ENCODE measurements at regions not wholly inside any gene's neighbourhood (a gene's known extent, or its start where the extent isn't known, plus 50 kb on each side); places are given as distances from the start of the nearest gene placed in this dataset.

DNA sequence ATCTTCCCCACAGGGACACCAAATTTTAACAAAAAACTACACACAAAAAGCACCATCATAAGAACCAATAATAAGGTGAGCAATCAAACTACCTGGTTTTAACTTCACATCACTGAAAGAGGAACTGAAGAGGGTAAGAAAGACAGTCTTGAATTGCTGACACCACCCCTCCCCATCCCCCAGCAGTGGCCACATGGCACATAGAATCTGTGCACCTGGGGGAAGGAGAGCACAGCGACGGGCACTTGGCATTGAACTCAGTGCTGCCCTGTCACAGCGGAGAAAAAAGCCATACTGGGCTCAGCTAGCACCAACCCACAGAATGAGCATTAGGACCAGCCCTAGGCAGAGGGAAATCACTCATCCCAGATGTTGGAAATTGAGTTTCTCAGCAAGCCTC lies 640.0 kb upstream of the ADGRL2 start:
- Histone ChIP-seq H3K27me3 (no peaks in the 10 kb centered on the region), H3K27ac (no peak overlapping the region), H3K4me3 (no peak overlapping the region), H3K4me1 (no peaks in the 10 kb centered on the region), H3K36me3 (no peaks in the 10 kb centered on the region), H3K9me3 (no peaks in the 10 kb centered on the region)
- in situ Hi-C loops (cut with MboI; ENCODE audit: low sequenced_read_pairs in 4 of 4) (no loop called here), intact Hi-C loops (cut with DNase I; ENCODE audit: low total_unique reads) (no loop called here)
- TF ChIP-seq, protein P1, sequence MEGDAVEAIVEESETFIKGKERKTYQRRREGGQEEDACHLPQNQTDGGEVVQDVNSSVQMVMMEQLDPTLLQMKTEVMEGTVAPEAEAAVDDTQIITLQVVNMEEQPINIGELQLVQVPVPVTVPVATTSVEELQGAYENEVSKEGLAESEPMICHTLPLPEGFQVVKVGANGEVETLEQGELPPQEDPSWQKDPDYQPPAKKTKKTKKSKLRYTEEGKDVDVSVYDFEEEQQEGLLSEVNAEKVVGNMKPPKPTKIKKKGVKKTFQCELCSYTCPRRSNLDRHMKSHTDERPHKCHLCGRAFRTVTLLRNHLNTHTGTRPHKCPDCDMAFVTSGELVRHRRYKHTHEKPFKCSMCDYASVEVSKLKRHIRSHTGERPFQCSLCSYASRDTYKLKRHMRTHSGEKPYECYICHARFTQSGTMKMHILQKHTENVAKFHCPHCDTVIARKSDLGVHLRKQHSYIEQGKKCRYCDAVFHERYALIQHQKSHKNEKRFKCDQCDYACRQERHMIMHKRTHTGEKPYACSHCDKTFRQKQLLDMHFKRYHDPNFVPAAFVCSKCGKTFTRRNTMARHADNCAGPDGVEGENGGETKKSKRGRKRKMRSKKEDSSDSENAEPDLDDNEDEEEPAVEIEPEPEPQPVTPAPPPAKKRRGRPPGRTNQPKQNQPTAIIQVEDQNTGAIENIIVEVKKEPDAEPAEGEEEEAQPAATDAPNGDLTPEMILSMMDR (IDR thresholded peaks at IDR 0.05 in 4 of 5, conservative IDR thresholded peaks at IDR 0.05 in 1 of 5) = no peak
- TF ChIP-seq POLR2A (IDR thresholded peaks at IDR 0.05) = no peak
- DNase-seq (no peak), ATAC-seq (no peak)

- in situ Hi-C loops (cut with MboI; ENCODE audit: low sequenced_read_pairs in 4 of 4) = no loop called here
- H3K4me3 ChIP-seq = no peak overlapping the region
- no peaks in the 10 kb centered on the region for H3K36me3 ChIP-seq
- TF ChIP-seq, protein P1 (IDR thresholded peaks at IDR 0.05 in 4 of 5, conservative IDR thresholded peaks at IDR 0.05 in 1 of 5) = no peak
- TF ChIP-seq POLR2A (IDR thresholded peaks at IDR 0.05) = no peak
- H3K27me3 ChIP-seq = no peaks in the 10 kb centered on the region
- no peak overlapping the region for H3K27ac ChIP-seq
- no peaks in the 10 kb centered on the region for H3K4me1 ChIP-seq
- no peak for ATAC-seq
- intact Hi-C loops (cut with DNase I; ENCODE audit: low total_unique reads) = no loop called here
- H3K9me3 ChIP-seq = no peaks in the 10 kb centered on the region
- DNase-seq = no peak
Observed at GRCh38 chr1:81158592-81158991, 642.1 kb upstream of the ADGRL2 start.

- intact Hi-C loops (cut with DNase I; ENCODE audit: low total_unique reads) = no loop called here
- Histone ChIP-seq H3K36me3 (no peaks in the 10 kb centered on the region), H3K9me3 (no peaks in the 10 kb centered on the region), H3K27ac (no peak overlapping the region), H3K4me3 (no peak overlapping the region), H3K4me1 (no peaks in the 10 kb centered on the region), H3K27me3 (no peaks in the 10 kb centered on the region)
- in situ Hi-C loops (cut with MboI; ENCODE audit: low sequenced_read_pairs in 4 of 4) = no loop called here
- no peak for DNase-seq
- no peak for TF ChIP-seq POLR2A (IDR thresholded peaks at IDR 0.05)
- TF ChIP-seq, protein P1 (IDR thresholded peaks at IDR 0.05 in 4 of 5, conservative IDR thresholded peaks at IDR 0.05 in 1 of 5) = no peak
- no peak for ATAC-seq
Observed at GRCh38 chr1:81157686-81158085, 643.0 kb upstream of the ADGRL2 start.

- no peaks in the 10 kb centered on the region for H3K4me1 ChIP-seq
- in situ Hi-C loops (cut with MboI; ENCODE audit: low sequenced_read_pairs in 4 of 4) (no loop called here), intact Hi-C loops (cut with DNase I; ENCODE audit: low total_unique reads) (no loop called here)
- TF ChIP-seq, protein P1 (IDR thresholded peaks at IDR 0.05 in 4 of 5, conservative IDR thresholded peaks at IDR 0.05 in 1 of 5) = no peak
- no peak for TF ChIP-seq POLR2A (IDR thresholded peaks at IDR 0.05)
- DNase-seq (no peak), ATAC-seq (no peak)
- no peak overlapping the region for H3K4me3 ChIP-seq
- no peaks in the 10 kb centered on the region for H3K36me3 ChIP-seq
- H3K27me3 ChIP-seq = no peaks in the 10 kb centered on the region
- no peaks in the 10 kb centered on the region for H3K9me3 ChIP-seq
- no peak overlapping the region for H3K27ac ChIP-seq
Observed at GRCh38 chr1:81156887-81157286, 643.8 kb upstream of the ADGRL2 start.

- in situ Hi-C loops (cut with MboI; ENCODE audit: low sequenced_read_pairs in 4 of 4) (no loop called here), intact Hi-C loops (cut with DNase I; ENCODE audit: low total_unique reads) (no loop called here)
- ATAC-seq = no peak
- Histone ChIP-seq H3K36me3 (no peaks in the 10 kb centered on the region), H3K4me1 (no peaks in the 10 kb centered on the region), H3K9me3 (no peaks in the 10 kb centered on the region), H3K27me3 (no peaks in the 10 kb centered on the region), H3K4me3 (no peak overlapping the region), H3K27ac (no peak overlapping the region)
- no peak for DNase-seq
- TF ChIP-seq, protein P1 (IDR thresholded peaks at IDR 0.05 in 4 of 5, conservative IDR thresholded peaks at IDR 0.05 in 1 of 5) = no peak
- TF ChIP-seq POLR2A (IDR thresholded peaks at IDR 0.05) = no peak
Observed at GRCh38 chr1:81155131-81155530, 645.6 kb upstream of the ADGRL2 start.
